Right lobe of liver (tissue), 6 donors: ENCODE measurements at regions not wholly inside any gene's neighbourhood (a gene's known extent, or its start where the extent isn't known, plus 50 kb on each side); places are given as distances from the start of the nearest gene placed in this dataset.

Experiments
- ATAC-seq, 4 donors: fragments of 200-7000 bp; cut with Tn5 transposase; one replicate each; pipeline ENCODE4 v1.9.1; 2020; ENCODE audit warnings: mild to moderate bottlenecking in 4 of 4, moderate library complexity in 4 of 4
- DNase-seq, 3 donors: peaks; one replicate each; pipeline ENCODE4 v3.0.0-alpha.2; 2020
- H3K27ac ChIP-seq, 3 donors: fragments of 200-600 bp; one replicate each; pipeline ENCODE4 v1.8.0; 2022
- H3K27me3 ChIP-seq, 2 donors: fragments of 200-600 bp; one replicate each; pipeline ENCODE4 v1.8.0; 2022
- H3K36me3 ChIP-seq, 4 donors: fragments of 200-600 bp; sonication (generic) in 1 of 4; one replicate each; pipeline versions ENCODE4 v1.5.1 to v1.8.0; 2017 to 2022; ENCODE audit warnings: control low read depth in 1 of 4
- H3K4me1 ChIP-seq, 4 donors: fragments of 200-600 bp; sonication (generic) in 1 of 4; one replicate each; pipeline versions ENCODE4 v1.5.1 to v1.8.0; 2017 to 2022; ENCODE audit warnings: control low read depth in 1 of 4
- H3K4me3 ChIP-seq, 3 donors: fragments of 200-600 bp; one replicate each; pipeline ENCODE4 v1.8.0; 2022
- H3K9me3 ChIP-seq, 4 donors: fragments of 200-600 bp; sonication (generic) in 1 of 4; one replicate each; pipeline versions ENCODE4 v1.5.1 to v1.8.0; 2017 to 2022; ENCODE audit warnings: control low read depth in 1 of 4
- CTCF ChIP-seq, 4 donors: fragments of 200-600 bp in 3 of 4; fragments of 450-650 bp in 1 of 4; IDR thresholded peaks; one replicate each; pipeline versions ENCODE4 v1.5.1 to v1.8.0; 2016 to 2022; ENCODE audit warnings: antibody characterized with exemption in 4 of 4, mild to moderate bottlenecking in 2 of 4
- POLR2A ChIP-seq: fragments of 450-650 bp; IDR thresholded peaks from one replicate; pipeline ENCODE4 v1.6.1; 2017; ENCODE audit warnings: antibody characterized with exemption, mild to moderate bottlenecking
- WGBS: methylation state at CpG from one replicate; pipeline ENCODE4 v1.1.6; 2018; ENCODE audit warnings: low coverage, low lambda C conversion rate; ENCODE audit not compliant: insufficient coverage; ENCODE audit errors: missing lambda C conversion rate; 5-methylcytosine and 5-hydroxymethylcytosine counted together
- intact Hi-C, 2 donors: fragments of 100-400 bp; cut with DNase I; formaldehyde crosslinking; loops; one replicate each; pipeline versions ENCODE4 v1.11.2 to v1.14.1; 2022
- donor health status: DM: no; HTN: yes; CAD: no.
- donor health status: DM: no; HTN: no; CAD: no.
- donor health status: DM: no; HTN: no; CAD: no.
- donor health status: DM: no; HTN: yes; CAD: no.
- donor health status: DM: no; HTN: yes; CAD: no.

DNA sequence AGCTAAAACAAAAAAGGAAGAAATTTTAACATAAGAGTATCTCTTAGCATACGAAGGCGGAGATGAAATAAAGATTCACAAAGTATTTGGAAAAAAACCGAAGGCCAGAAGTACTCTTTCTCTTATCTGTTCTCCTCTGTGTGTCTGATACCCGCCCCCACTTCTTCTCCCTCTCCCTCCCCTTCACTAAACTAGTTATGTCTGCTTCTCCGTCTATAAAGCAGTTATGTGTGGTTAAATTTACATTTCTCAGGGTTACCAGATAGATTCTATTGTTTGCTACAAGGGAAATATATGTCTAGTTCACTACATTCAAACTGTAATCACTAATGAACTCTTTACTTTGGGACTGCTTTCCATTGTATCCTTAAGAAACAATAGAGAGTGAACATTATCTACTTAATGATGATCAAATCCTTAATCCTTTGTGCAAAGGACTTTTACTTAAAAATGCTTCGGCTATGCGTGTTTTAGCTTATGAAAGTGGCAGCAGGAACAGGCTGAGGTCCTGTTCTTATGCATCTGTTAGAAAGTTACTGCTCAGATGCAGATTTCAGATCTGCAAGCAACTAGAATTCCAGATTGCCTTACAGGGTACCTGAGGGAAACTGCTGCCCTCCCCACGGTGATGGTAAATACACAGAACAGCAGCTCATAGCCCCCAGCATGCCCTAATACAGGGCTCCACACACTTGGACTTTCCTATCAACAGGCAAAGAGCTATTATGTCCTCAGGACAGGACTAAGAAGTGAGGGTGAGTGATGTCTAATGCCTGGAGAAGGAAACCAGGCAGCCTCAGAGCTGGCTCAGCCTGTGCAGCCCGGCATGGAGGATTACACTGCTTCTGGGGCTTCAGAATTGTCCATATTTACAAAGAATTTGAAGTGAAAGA is 273.3 kb downstream of the FZD1 start:
- intact Hi-C loops = no loop called here
- Histone ChIP-seq H3K9me3 (no peaks in the 10 kb centered on the region), H3K27ac (no peak overlapping the region), H3K36me3 (no peaks in the 10 kb centered on the region), H3K4me3 (no peak overlapping the region), H3K27me3 (no peaks in the 10 kb centered on the region), H3K4me1 (no peaks in the 10 kb centered on the region)
- no peak for DNase-seq
- TF ChIP-seq POLR2A = no peak
- no peak for TF ChIP-seq CTCF (IDR thresholded peaks at IDR 0.05)
- 57% methylated on average over 9 of the region's 9 CpGs for WGBS
- ATAC-seq = no peak

GRCh38 chr7:91541641-91542040 is 277.4 kb downstream of the FZD1 start:
- no peak overlapping the region for H3K27ac ChIP-seq
- no peak overlapping the region for H3K4me3 ChIP-seq
- no peaks in the 10 kb centered on the region for H3K36me3 ChIP-seq
- H3K4me1 ChIP-seq = no peaks in the 10 kb centered on the region
- WGBS = 83% methylated on average over 1 of the region's 1 CpG
- no peaks in the 10 kb centered on the region for H3K9me3 ChIP-seq
- H3K27me3 ChIP-seq = no peaks in the 10 kb centered on the region
- no peak for TF ChIP-seq CTCF (IDR thresholded peaks at IDR 0.05)
- no peak for TF ChIP-seq POLR2A
- no peak for DNase-seq
- ATAC-seq = no peak
- intact Hi-C loops = no loop called here

GRCh38 chr7:91543646-91544045 is 279.4 kb downstream of the FZD1 start:
- Histone ChIP-seq H3K4me1 (no peaks in the 10 kb centered on the region), H3K9me3 (no peaks in the 10 kb centered on the region), H3K27ac (no peak overlapping the region), H3K36me3 (no peaks in the 10 kb centered on the region), H3K4me3 (no peak overlapping the region), H3K27me3 (no peaks in the 10 kb centered on the region)
- TF ChIP-seq CTCF (IDR thresholded peaks at IDR 0.05) (no peak), POLR2A (no peak)
- no peak for ATAC-seq
- WGBS = 67% methylated on average over 1 of the region's 1 CpG
- no peak for DNase-seq
- intact Hi-C loops = no loop called here

DNA sequence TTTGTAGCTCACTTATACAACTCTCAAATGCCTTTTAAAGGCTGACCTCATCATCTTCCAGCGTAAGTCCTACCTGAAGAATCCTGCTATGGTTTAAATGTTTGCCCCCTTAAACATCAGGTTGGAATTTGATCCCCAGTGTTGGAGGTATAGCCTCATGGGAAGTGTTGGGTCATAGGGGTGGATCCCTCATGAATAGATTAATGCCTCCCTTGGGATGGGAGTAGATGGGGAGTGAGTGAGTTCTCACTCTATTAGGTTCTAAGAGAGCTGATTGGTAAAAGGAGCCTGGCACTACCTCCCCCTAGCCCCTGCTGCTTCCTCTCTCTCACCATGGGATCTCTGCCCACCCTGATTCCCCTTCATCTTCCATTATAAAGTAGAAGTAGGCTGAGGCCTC is 285.6 kb downstream of the FZD1 start:
- H3K27me3 ChIP-seq = no peaks in the 10 kb centered on the region
- ATAC-seq (no peak), DNase-seq (no peak)
- no peaks in the 10 kb centered on the region for H3K9me3 ChIP-seq
- 50% methylated on average over 1 of the region's 1 CpG for whole genome bisulfite sequencing
- H3K36me3 ChIP-seq = no peaks in the 10 kb centered on the region
- H3K4me1 ChIP-seq = peaks cover 0 to 3% (median 0%) of the 10 kb centered on the region in 4 donors
- no peak overlapping the region for H3K27ac ChIP-seq
- H3K4me3 ChIP-seq = no peak overlapping the region
- no peak for TF ChIP-seq CTCF (IDR thresholded peaks at IDR 0.05)
- TF ChIP-seq POLR2A = no peak
- intact Hi-C loops = no loop called here
